Mesendoderm (in vitro differentiated cells): ENCODE measurements at regions not wholly inside any gene's neighbourhood (a gene's known extent, or its start where the extent isn't known, plus 50 kb on each side); places are given as distances from the start of the nearest gene placed in this dataset.
"Not testable (repeated sequence)": the region's sequence is repeated elsewhere in the genome, so short reads cannot be mapped to it uniquely, and the experiment has no call there.

Experiments
- DNase-seq: peaks from one replicate; pipeline ENCODE4 v3.0.0; 2013
- H2AK5ac ChIP-seq: 2 replicates; pipeline ENCODE4 v1.6.1; 2013; ENCODE audit warnings: low read length, inconsistent platforms
- H2BK120ac ChIP-seq: 2 replicates; pipeline ENCODE4 v1.6.1; 2013; ENCODE audit warnings: low read depth, mild to moderate bottlenecking, low read length, moderate library complexity, mixed read lengths
- H2BK15ac ChIP-seq: replicated peaks from 2 replicates; pipeline ENCODE4 v1.6.1; 2013; ENCODE audit warnings: low read depth, mild to moderate bottlenecking, moderate library complexity
- H2BK5ac ChIP-seq: 2 replicates; pipeline ENCODE4 v1.6.1; 2013; ENCODE audit warnings: low read length, inconsistent platforms
- H3K18ac ChIP-seq: 2 replicates; pipeline ENCODE4 v1.6.1; 2013; ENCODE audit warnings: mild to moderate bottlenecking, low read length, mixed read lengths
- H3K23ac ChIP-seq: one replicate; pipeline ENCODE4 v1.6.1; 2013; ENCODE audit warnings: low read length
- H3K27ac ChIP-seq: 2 replicates; pipeline ENCODE4 v1.5.1; 2013; ENCODE audit warnings: low read depth, mild to moderate bottlenecking, inconsistent platforms, low read length, moderate library complexity
- H3K27me3 ChIP-seq: 2 replicates; pipeline ENCODE4 v1.6.1; 2013; ENCODE audit warnings: low read length, control low read depth, mild to moderate bottlenecking, inconsistent platforms; ENCODE audit not compliant: insufficient read depth, poor library complexity
- H3K36me3 ChIP-seq: 2 replicates; pipeline ENCODE4 v1.6.1; 2013; ENCODE audit warnings: low read length, inconsistent platforms; ENCODE audit not compliant: control insufficient read depth, insufficient read depth
- H3K4ac ChIP-seq: one replicate; pipeline ENCODE4 v1.6.1; 2013; ENCODE audit warnings: low read depth, mild to moderate bottlenecking, low read length, moderate library complexity
- H3K4me1 ChIP-seq: 2 replicates; pipeline ENCODE4 v1.6.1; 2013; ENCODE audit warnings: low read depth, low read length, inconsistent platforms; ENCODE audit not compliant: control insufficient read depth
- H3K4me2 ChIP-seq: 2 replicates; pipeline ENCODE4 v1.6.1; 2013; ENCODE audit warnings: low read length
- H3K4me3 ChIP-seq: 2 replicates; pipeline ENCODE4 v1.5.1; 2013; ENCODE audit warnings: mild to moderate bottlenecking, low read length
- H3K56ac ChIP-seq: one replicate; pipeline ENCODE4 v1.6.1; 2013; ENCODE audit warnings: low read length
- H3K79me1 ChIP-seq: 2 replicates; pipeline ENCODE4 v1.6.1; 2013; ENCODE audit warnings: low read length, inconsistent platforms
- H3K79me2 ChIP-seq: 2 replicates; pipeline ENCODE4 v1.6.1; 2013; ENCODE audit warnings: mild to moderate bottlenecking, low read length; ENCODE audit not compliant: control insufficient read depth, insufficient read depth
- H3K9ac ChIP-seq: 2 replicates; pipeline ENCODE4 v1.6.1; 2013; ENCODE audit warnings: low read length, inconsistent platforms
- H4K5ac ChIP-seq: one replicate; pipeline ENCODE4 v1.6.1; 2013; ENCODE audit warnings: low read length
- H4K8ac ChIP-seq: one replicate; pipeline ENCODE4 v1.6.1; 2013; ENCODE audit warnings: low read depth, mild to moderate bottlenecking, control low read depth, low read length, moderate library complexity
- WGBS: extraction: QIAGEN DNeasy Blood & Tissue Kit; methylation state at CpG from one replicate; pipeline ENCODE4 v1.1.7; 2013; ENCODE audit warnings: low lambda C conversion rate, missing lambda C conversion rate; ENCODE audit not compliant: insufficient coverage; ENCODE audit errors: extremely low coverage; 5-methylcytosine and 5-hydroxymethylcytosine counted together

DNA sequence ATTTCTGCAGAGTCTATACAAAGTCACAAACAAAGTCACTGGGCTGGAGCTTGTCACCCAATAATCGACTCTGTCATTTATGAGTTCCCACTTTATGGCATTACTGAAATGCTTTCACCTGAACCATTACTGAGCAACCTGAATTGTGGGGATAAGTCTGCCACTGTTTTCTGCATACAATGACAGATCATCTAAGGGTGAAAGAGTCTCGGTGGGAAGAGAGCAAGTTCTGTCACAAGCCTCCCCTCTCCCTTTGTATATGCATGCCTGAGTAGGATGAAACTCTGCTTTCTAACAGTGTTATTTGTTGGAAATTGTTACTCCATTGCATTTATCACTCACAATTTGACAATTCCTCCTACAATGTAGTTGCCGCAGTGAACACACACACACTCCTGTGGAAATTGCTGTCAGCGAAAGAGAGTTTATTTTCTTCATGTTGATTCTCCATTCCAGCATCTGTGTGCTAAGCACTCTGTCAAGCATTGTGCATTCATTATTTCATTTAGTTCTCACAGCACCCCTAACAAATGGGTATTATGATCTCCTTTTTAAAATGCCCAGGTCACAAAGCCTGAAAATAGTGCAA lies 1732.4 kb upstream of the CDH6 start:
- H3K18ac ChIP-seq: no peak overlapping the region
- H3K27me3 ChIP-seq: no peaks in the 10 kb centered on the region
- no peak overlapping the region for H3K4ac ChIP-seq
- no peak overlapping the region for H2BK120ac ChIP-seq
- H3K79me2 ChIP-seq: no peaks in the 10 kb centered on the region
- no peak overlapping the region for H4K8ac ChIP-seq
- no peak overlapping the region for H2BK15ac ChIP-seq
- no peaks in the 10 kb centered on the region for H3K36me3 ChIP-seq
- no peaks in the 10 kb centered on the region for H3K4me1 ChIP-seq
- H3K9ac ChIP-seq: no peak overlapping the region
- no peak overlapping the region for H2AK5ac ChIP-seq
- no peaks in the 10 kb centered on the region for H3K79me1 ChIP-seq
- H3K56ac ChIP-seq: peak overlapping the region; percentile 47
- no peak overlapping the region for H3K27ac ChIP-seq
- no peak overlapping the region for H4K5ac ChIP-seq
- no peak overlapping the region for H3K23ac ChIP-seq
- DNase-seq: peak; percentile 81
- WGBS: no CpG with 5 or more reads among the region's 4 CpGs
- H2BK5ac ChIP-seq: no peak overlapping the region
- H3K4me3 ChIP-seq: no peak overlapping the region
- H3K4me2 ChIP-seq: no peak overlapping the region

- not testable (repeated sequence) for H3K36me3 ChIP-seq, H3K23ac ChIP-seq, H3K27me3 ChIP-seq, H3K4me3 ChIP-seq, DNase-seq, H4K5ac ChIP-seq, H3K79me2 ChIP-seq, H2AK5ac ChIP-seq, H3K79me1 ChIP-seq, H4K8ac ChIP-seq, H2BK120ac ChIP-seq, H3K56ac ChIP-seq, H3K9ac ChIP-seq, H3K18ac ChIP-seq, H2BK15ac ChIP-seq, H3K4me2 ChIP-seq, H3K27ac ChIP-seq, H3K4ac ChIP-seq, H3K4me1 ChIP-seq, H2BK5ac ChIP-seq
- WGBS: no CpG with 5 or more reads among the region's 1 CpG
These were observed 1742.5 kb upstream of the CDH6 start for GRCh38 chr5:29451004-29451403.

DNA sequence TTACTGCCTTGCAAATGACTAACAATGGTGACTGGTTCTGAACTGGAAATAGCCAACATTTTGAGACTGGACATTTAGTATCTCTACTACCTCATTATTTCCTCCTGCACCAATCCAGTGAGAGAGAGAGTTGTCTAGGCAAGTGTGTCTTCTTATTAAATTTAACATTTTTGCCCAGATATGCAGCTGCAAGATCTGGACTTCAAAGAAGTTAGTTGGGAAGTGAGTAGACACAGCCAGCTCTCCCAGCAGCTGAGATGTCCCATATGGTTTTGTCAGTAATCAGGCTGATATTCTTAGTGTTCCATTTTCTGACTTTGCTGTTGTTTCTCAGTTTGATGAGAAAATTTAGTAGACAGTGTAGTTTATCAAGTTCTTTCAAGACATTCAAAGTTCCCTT lies 1778.8 kb upstream of the CDH6 start:
- H2BK5ac ChIP-seq: no peak overlapping the region
- H4K8ac ChIP-seq: no peak overlapping the region
- no peak overlapping the region for H3K4ac ChIP-seq
- no peak overlapping the region for H3K4me2 ChIP-seq
- H3K4me3 ChIP-seq: no peak overlapping the region
- no peaks in the 10 kb centered on the region for H3K4me1 ChIP-seq
- H3K27me3 ChIP-seq: no peaks in the 10 kb centered on the region
- H2BK15ac ChIP-seq: no peak overlapping the region
- H3K56ac ChIP-seq: no peak overlapping the region
- no peak overlapping the region for H3K9ac ChIP-seq
- H3K36me3 ChIP-seq: no peaks in the 10 kb centered on the region
- no peak overlapping the region for H4K5ac ChIP-seq
- no peaks in the 10 kb centered on the region for H3K79me2 ChIP-seq
- no peak for DNase-seq
- no peak overlapping the region for H3K27ac ChIP-seq
- no peak overlapping the region for H2AK5ac ChIP-seq
- H3K18ac ChIP-seq: no peak overlapping the region
- no peak overlapping the region for H3K23ac ChIP-seq
- H3K79me1 ChIP-seq: no peaks in the 10 kb centered on the region
- no peak overlapping the region for H2BK120ac ChIP-seq

- H3K36me3 ChIP-seq: no peaks in the 10 kb centered on the region
- no peak overlapping the region for H3K18ac ChIP-seq
- no peak overlapping the region for H2AK5ac ChIP-seq
- no CpG with 5 or more reads among the region's 1 CpG for WGBS
- H2BK5ac ChIP-seq: no peak overlapping the region
- no peak overlapping the region for H2BK15ac ChIP-seq
- no peaks in the 10 kb centered on the region for H3K27me3 ChIP-seq
- H3K4me2 ChIP-seq: no peak overlapping the region
- no peaks in the 10 kb centered on the region for H3K79me2 ChIP-seq
- no peak overlapping the region for H4K8ac ChIP-seq
- H3K4ac ChIP-seq: no peak overlapping the region
- H3K79me1 ChIP-seq: no peaks in the 10 kb centered on the region
- H3K4me3 ChIP-seq: no peak overlapping the region
- no peak overlapping the region for H3K23ac ChIP-seq
- no peak overlapping the region for H3K56ac ChIP-seq
- H2BK120ac ChIP-seq: no peak overlapping the region
- no peak overlapping the region for H3K9ac ChIP-seq
- no peaks in the 10 kb centered on the region for H3K4me1 ChIP-seq
- H3K27ac ChIP-seq: no peak overlapping the region
- H4K5ac ChIP-seq: no peak overlapping the region
- no peak for DNase-seq
These were observed 1780.5 kb upstream of the CDH6 start for GRCh38 chr5:29412979-29413378.

GRCh38 chr5:29402270-29402669 lies 1791.2 kb upstream of the CDH6 start:
- no peak overlapping the region for H3K4ac ChIP-seq
- no peaks in the 10 kb centered on the region for H3K4me1 ChIP-seq
- H2BK15ac ChIP-seq: no peak overlapping the region
- H2BK120ac ChIP-seq: no peak overlapping the region
- H3K27ac ChIP-seq: no peak overlapping the region
- no peak overlapping the region for H3K56ac ChIP-seq
- H3K79me2 ChIP-seq: no peaks in the 10 kb centered on the region
- no peak overlapping the region for H3K4me2 ChIP-seq
- no peak overlapping the region for H3K23ac ChIP-seq
- no peak overlapping the region for H3K4me3 ChIP-seq
- no peak overlapping the region for H3K18ac ChIP-seq
- no peak overlapping the region for H4K8ac ChIP-seq
- no peak overlapping the region for H2BK5ac ChIP-seq
- H2AK5ac ChIP-seq: no peak overlapping the region
- H4K5ac ChIP-seq: no peak overlapping the region
- no peak overlapping the region for H3K9ac ChIP-seq
- no peak for DNase-seq
- no peaks in the 10 kb centered on the region for H3K36me3 ChIP-seq
- no peaks in the 10 kb centered on the region for H3K79me1 ChIP-seq
- H3K27me3 ChIP-seq: no peaks in the 10 kb centered on the region

DNA sequence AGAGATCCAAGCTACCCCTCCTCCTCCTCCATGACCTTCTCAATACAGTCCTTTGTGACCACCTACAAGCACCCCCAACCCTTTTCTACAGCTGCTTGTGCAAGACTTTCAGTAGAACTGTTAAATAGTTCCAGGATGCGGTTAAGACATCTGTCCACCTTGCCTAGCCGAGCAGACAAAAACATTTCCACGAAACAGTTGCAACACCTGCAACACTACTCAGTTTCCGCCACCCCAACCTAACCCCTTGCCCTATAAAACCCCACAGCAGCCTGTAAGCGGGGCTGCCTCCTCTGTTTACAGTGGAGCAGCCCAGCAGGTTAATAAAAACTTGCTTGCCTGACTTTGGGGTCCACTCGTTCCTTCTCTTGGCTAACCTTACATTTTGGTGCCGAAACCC lies 1803.5 kb upstream of the CDH6 start:
- Histone ChIP-seq H3K79me1 (no peaks in the 10 kb centered on the region), H2BK120ac (no peak overlapping the region), H3K4me3 (no peak overlapping the region), H3K4ac (no peak overlapping the region), H3K18ac (no peak overlapping the region), H3K9ac (no peak overlapping the region), H2BK15ac (no peak overlapping the region), H3K23ac (no peak overlapping the region), H3K79me2 (no peaks in the 10 kb centered on the region), H3K36me3 (no peaks in the 10 kb centered on the region), H3K4me1 (no peaks in the 10 kb centered on the region), H2AK5ac (no peak overlapping the region), H2BK5ac (no peak overlapping the region), H3K56ac (no peak overlapping the region), H3K27ac (no peak overlapping the region), H3K4me2 (no peak overlapping the region), H3K27me3 (no peaks in the 10 kb centered on the region), H4K5ac (no peak overlapping the region), H4K8ac (no peak overlapping the region)
- WGBS: no CpG with 5 or more reads among the region's 7 CpGs
- no peak for DNase-seq
